ENCODE measurements at regions not wholly inside any gene's neighbourhood (a gene's known extent, or its start where the extent isn't known, plus 50 kb on each side); places are given as distances from the start of the nearest gene placed in this dataset.

GRCh38 chrX:4485912-4486311, 772.5 kb upstream of the PRKX start:
- H3K4me3 ChIP-seq (ENCODE audit: low read depth, low read length) = no peak overlapping the region
- H3K9ac ChIP-seq (ENCODE audit: low read depth, low read length) = no peak overlapping the region
- H3K4me1 ChIP-seq (ENCODE audit: control insufficient read depth, insufficient read depth, low read length) = peaks cover 7% of the 10 kb centered on the region
- H3K36me3 ChIP-seq (ENCODE audit: control insufficient read depth, insufficient read depth, low read length) = no peaks in the 10 kb centered on the region
- no peaks in the 10 kb centered on the region for H3K9me3 ChIP-seq (ENCODE audit: control insufficient read depth, insufficient read depth, low read length)
- H3K27me3 ChIP-seq (ENCODE audit: control insufficient read depth, insufficient read depth, low read length) = no peaks in the 10 kb centered on the region

GRCh38 chrX:4484266-4484665, 770.8 kb upstream of the PRKX start:
- no peaks in the 10 kb centered on the region for H3K36me3 ChIP-seq (ENCODE audit: control insufficient read depth, insufficient read depth, low read length)
- H3K9ac ChIP-seq (ENCODE audit: low read depth, low read length) = no peak overlapping the region
- peaks cover 7% of the 10 kb centered on the region for H3K4me1 ChIP-seq (ENCODE audit: control insufficient read depth, insufficient read depth, low read length)
- no peaks in the 10 kb centered on the region for H3K27me3 ChIP-seq (ENCODE audit: control insufficient read depth, insufficient read depth, low read length)
- H3K9me3 ChIP-seq (ENCODE audit: control insufficient read depth, insufficient read depth, low read length) = no peaks in the 10 kb centered on the region
- no peak overlapping the region for H3K4me3 ChIP-seq (ENCODE audit: low read depth, low read length)

GRCh38 chrX:4451591-4451990, 738.1 kb upstream of the PRKX start:
- no peaks in the 10 kb centered on the region for H3K4me1 ChIP-seq (ENCODE audit: control insufficient read depth, insufficient read depth, low read length)
- H3K36me3 ChIP-seq (ENCODE audit: control insufficient read depth, insufficient read depth, low read length) = no peaks in the 10 kb centered on the region
- no peak overlapping the region for H3K4me3 ChIP-seq (ENCODE audit: low read depth, low read length)
- H3K9ac ChIP-seq (ENCODE audit: low read depth, low read length) = no peak overlapping the region
- no peaks in the 10 kb centered on the region for H3K9me3 ChIP-seq (ENCODE audit: control insufficient read depth, insufficient read depth, low read length)
- no peaks in the 10 kb centered on the region for H3K27me3 ChIP-seq (ENCODE audit: control insufficient read depth, insufficient read depth, low read length)

GRCh38 chrX:4450177-4450576, 736.7 kb upstream of the PRKX start:
- no peak overlapping the region for H3K9ac ChIP-seq (ENCODE audit: low read depth, low read length)
- H3K4me1 ChIP-seq (ENCODE audit: control insufficient read depth, insufficient read depth, low read length) = no peaks in the 10 kb centered on the region
- H3K9me3 ChIP-seq (ENCODE audit: control insufficient read depth, insufficient read depth, low read length) = no peaks in the 10 kb centered on the region
- no peak overlapping the region for H3K4me3 ChIP-seq (ENCODE audit: low read depth, low read length)
- H3K36me3 ChIP-seq (ENCODE audit: control insufficient read depth, insufficient read depth, low read length) = no peaks in the 10 kb centered on the region
- no peaks in the 10 kb centered on the region for H3K27me3 ChIP-seq (ENCODE audit: control insufficient read depth, insufficient read depth, low read length)

- H3K4me1 ChIP-seq (ENCODE audit: control insufficient read depth, insufficient read depth, low read length) = peaks cover 7% of the 10 kb centered on the region
- H3K27me3 ChIP-seq (ENCODE audit: control insufficient read depth, insufficient read depth, low read length) = no peaks in the 10 kb centered on the region
- no peaks in the 10 kb centered on the region for H3K9me3 ChIP-seq (ENCODE audit: control insufficient read depth, insufficient read depth, low read length)
- H3K9ac ChIP-seq (ENCODE audit: low read depth, low read length) = no peak overlapping the region
- no peak overlapping the region for H3K4me3 ChIP-seq (ENCODE audit: low read depth, low read length)
- H3K36me3 ChIP-seq (ENCODE audit: control insufficient read depth, insufficient read depth, low read length) = no peaks in the 10 kb centered on the region
Measured at GRCh38 chrX:4435905-4436304, 722.5 kb upstream of the PRKX start.

- Histone ChIP-seq H3K4me3 (ENCODE audit: low read depth, low read length) (no peak overlapping the region), H3K36me3 (ENCODE audit: control insufficient read depth, insufficient read depth, low read length) (no peaks in the 10 kb centered on the region), H3K4me1 (ENCODE audit: control insufficient read depth, insufficient read depth, low read length) (no peaks in the 10 kb centered on the region), H3K9me3 (ENCODE audit: control insufficient read depth, insufficient read depth, low read length) (no peaks in the 10 kb centered on the region), H3K27me3 (ENCODE audit: control insufficient read depth, insufficient read depth, low read length) (no peaks in the 10 kb centered on the region), H3K9ac (ENCODE audit: low read depth, low read length) (no peak overlapping the region)
Measured at GRCh38 chrX:4397471-4397870, 684.0 kb upstream of the PRKX start.

GRCh38 chrX:4382273-4382672, 668.8 kb upstream of the PRKX start:
- no peaks in the 10 kb centered on the region for H3K9me3 ChIP-seq (ENCODE audit: control insufficient read depth, insufficient read depth, low read length)
- no peak overlapping the region for H3K4me3 ChIP-seq (ENCODE audit: low read depth, low read length)
- H3K36me3 ChIP-seq (ENCODE audit: control insufficient read depth, insufficient read depth, low read length) = no peaks in the 10 kb centered on the region
- H3K9ac ChIP-seq (ENCODE audit: low read depth, low read length) = no peak overlapping the region
- peaks cover 19% of the 10 kb centered on the region for H3K4me1 ChIP-seq (ENCODE audit: control insufficient read depth, insufficient read depth, low read length)
- no peaks in the 10 kb centered on the region for H3K27me3 ChIP-seq (ENCODE audit: control insufficient read depth, insufficient read depth, low read length)

- Histone ChIP-seq H3K36me3 (ENCODE audit: control insufficient read depth, insufficient read depth, low read length) (no peaks in the 10 kb centered on the region), H3K9me3 (ENCODE audit: control insufficient read depth, insufficient read depth, low read length) (no peaks in the 10 kb centered on the region), H3K9ac (ENCODE audit: low read depth, low read length) (no peak overlapping the region), H3K4me1 (ENCODE audit: control insufficient read depth, insufficient read depth, low read length) (peaks cover 19% of the 10 kb centered on the region), H3K27me3 (ENCODE audit: control insufficient read depth, insufficient read depth, low read length) (no peaks in the 10 kb centered on the region), H3K4me3 (ENCODE audit: low read depth, low read length) (no peak overlapping the region)
Measured at GRCh38 chrX:4380710-4381109, 667.3 kb upstream of the PRKX start.

- Histone ChIP-seq H3K9me3 (ENCODE audit: control insufficient read depth, insufficient read depth, low read length) (no peaks in the 10 kb centered on the region), H3K27me3 (ENCODE audit: control insufficient read depth, insufficient read depth, low read length) (no peaks in the 10 kb centered on the region), H3K36me3 (ENCODE audit: control insufficient read depth, insufficient read depth, low read length) (no peaks in the 10 kb centered on the region), H3K9ac (ENCODE audit: low read depth, low read length) (no peak overlapping the region), H3K4me1 (ENCODE audit: control insufficient read depth, insufficient read depth, low read length) (peaks cover 12% of the 10 kb centered on the region), H3K4me3 (ENCODE audit: low read depth, low read length) (no peak overlapping the region)
Measured at GRCh38 chrX:4379071-4379470, 665.6 kb upstream of the PRKX start.

- no peaks in the 10 kb centered on the region for H3K36me3 ChIP-seq (ENCODE audit: control insufficient read depth, insufficient read depth, low read length)
- H3K9ac ChIP-seq (ENCODE audit: low read depth, low read length) = no peak overlapping the region
- no peaks in the 10 kb centered on the region for H3K4me1 ChIP-seq (ENCODE audit: control insufficient read depth, insufficient read depth, low read length)
- H3K9me3 ChIP-seq (ENCODE audit: control insufficient read depth, insufficient read depth, low read length) = no peaks in the 10 kb centered on the region
- H3K27me3 ChIP-seq (ENCODE audit: control insufficient read depth, insufficient read depth, low read length) = no peaks in the 10 kb centered on the region
- no peak overlapping the region for H3K4me3 ChIP-seq (ENCODE audit: low read depth, low read length)
Measured at GRCh38 chrX:4373791-4374190, 660.3 kb upstream of the PRKX start.

GRCh38 chrX:4358577-4358976, 645.1 kb upstream of the PRKX start:
- Histone ChIP-seq H3K4me1 (ENCODE audit: control insufficient read depth, insufficient read depth, low read length) (no peaks in the 10 kb centered on the region), H3K9me3 (ENCODE audit: control insufficient read depth, insufficient read depth, low read length) (no peaks in the 10 kb centered on the region), H3K36me3 (ENCODE audit: control insufficient read depth, insufficient read depth, low read length) (no peaks in the 10 kb centered on the region), H3K4me3 (ENCODE audit: low read depth, low read length) (no peak overlapping the region), H3K9ac (ENCODE audit: low read depth, low read length) (no peak overlapping the region), H3K27me3 (ENCODE audit: control insufficient read depth, insufficient read depth, low read length) (no peaks in the 10 kb centered on the region)

- H3K36me3 ChIP-seq (ENCODE audit: control insufficient read depth, insufficient read depth, low read length) = no peaks in the 10 kb centered on the region
- H3K4me3 ChIP-seq (ENCODE audit: low read depth, low read length) = no peak overlapping the region
- no peaks in the 10 kb centered on the region for H3K27me3 ChIP-seq (ENCODE audit: control insufficient read depth, insufficient read depth, low read length)
- H3K9me3 ChIP-seq (ENCODE audit: control insufficient read depth, insufficient read depth, low read length) = no peaks in the 10 kb centered on the region
- H3K4me1 ChIP-seq (ENCODE audit: control insufficient read depth, insufficient read depth, low read length) = peaks cover 8% of the 10 kb centered on the region
- H3K9ac ChIP-seq (ENCODE audit: low read depth, low read length) = no peak overlapping the region
Measured at GRCh38 chrX:4322916-4323315, 609.5 kb upstream of the PRKX start.

- Histone ChIP-seq H3K9ac (ENCODE audit: low read depth, low read length) (no peak overlapping the region), H3K27me3 (ENCODE audit: control insufficient read depth, insufficient read depth, low read length) (no peaks in the 10 kb centered on the region), H3K9me3 (ENCODE audit: control insufficient read depth, insufficient read depth, low read length) (no peaks in the 10 kb centered on the region), H3K4me3 (ENCODE audit: low read depth, low read length) (no peak overlapping the region), H3K4me1 (ENCODE audit: control insufficient read depth, insufficient read depth, low read length) (peaks cover 12% of the 10 kb centered on the region), H3K36me3 (ENCODE audit: control insufficient read depth, insufficient read depth, low read length) (no peaks in the 10 kb centered on the region)
Measured at GRCh38 chrX:4320436-4320947, 607.0 kb upstream of the PRKX start.
